MCF 10A (cell line): ENCODE measurements at regions not wholly inside any gene's neighbourhood (a gene's known extent, or its start where the extent isn't known, plus 50 kb on each side); places are given as distances from the start of the nearest gene placed in this dataset.

Source experiments
- BruUV-seq: library from RNA; stranded (reverse); fragments of 400-500 nt; replicated peaks from 2 replicates; lab custom pipeline; 2021; lab: Mats Ljungman, UMichigan
- CTCF ChIA-PET: fragments of 300-600 bp; sonication (Branson Sonifier 250); formaldehyde crosslinking; extraction: SDS; loops from one replicate; lab custom pipeline; 2021; ENCODE audit warnings: antibody characterized with exemption, inconsistent platforms; lab: Yijun Ruan, JAX
- POLR2A ChIA-PET: fragments of 300-600, 350-650 bp; sonication (Branson Sonifier 250); formaldehyde crosslinking; extraction: SDS; loops from one replicate; lab custom pipeline; 2020; ENCODE audit warnings: antibody characterized with exemption, inconsistent platforms; lab: Yijun Ruan, JAX
- DNase-seq: peaks from one replicate; pipeline ENCODE4 v3.0.0-alpha.2; 2018; ENCODE audit not compliant: unreplicated experiment
- H3K27ac Mint-ChIP-seq: one replicate; pipeline ENCODE4 v1.8.0; 2022; ENCODE audit warnings: mild to moderate bottlenecking, low read depth, mixed read lengths; ENCODE audit not compliant: unreplicated experiment
- H3K27me3 Mint-ChIP-seq: one replicate; pipeline ENCODE4 v1.8.0; 2022; ENCODE audit warnings: mixed read lengths; ENCODE audit not compliant: insufficient read depth, unreplicated experiment
- H3K36me3 Mint-ChIP-seq: one replicate; pipeline ENCODE4 v1.8.0; 2022; ENCODE audit warnings: mild to moderate bottlenecking, moderate library complexity, mixed read lengths; ENCODE audit not compliant: insufficient read depth, unreplicated experiment
- H3K4me1 Mint-ChIP-seq: one replicate; pipeline ENCODE4 v1.8.0; 2022; ENCODE audit warnings: mixed read lengths; ENCODE audit not compliant: insufficient read depth, unreplicated experiment
- H3K4me3 Mint-ChIP-seq: one replicate; pipeline ENCODE4 v1.8.0; 2022; ENCODE audit warnings: mild to moderate bottlenecking, moderate library complexity, mixed read lengths; ENCODE audit not compliant: unreplicated experiment
- H3K9me3 Mint-ChIP-seq: one replicate; pipeline ENCODE4 v1.8.0; 2022; ENCODE audit warnings: mixed read lengths; ENCODE audit not compliant: unreplicated experiment
- CTCF ChIP-seq: fragments of 200-600 bp; IDR thresholded peaks from one replicate; pipeline ENCODE4 v1.8.0; 2022; ENCODE audit warnings: antibody characterized with exemption, mild to moderate bottlenecking; ENCODE audit not compliant: unreplicated experiment
- intact Hi-C: fragments of 100-400 bp; cut with micrococcal nuclease; formaldehyde crosslinking; loops from 2 replicates; pipeline ENCODE4 v1.14.1; 2022

- Mint-ChIP-seq H3K4me1 (no peaks in the 10 kb centered on the region), H3K4me3 (no peak overlapping the region), H3K27me3 (peaks cover 68% of the 10 kb centered on the region), H3K36me3 (no peaks in the 10 kb centered on the region), H3K27ac (no peak overlapping the region), H3K9me3 (no peaks in the 10 kb centered on the region)
- POLR2A ChIA-PET, result no interaction called here
- intact Hi-C loops, result no loop called here
- TF ChIP-seq CTCF, result no peak
- no TSS peak for BruUV-seq
- CTCF ChIA-PET, result interaction anchor here (0.6 kb wide), 2 partner anchors 473 to 969 kb away, joined by 3 read pairs; no protein-coding TSS in a partner anchor
- DNase-seq, result no peak
These were observed 87.9 kb upstream of the B3GAT2 start for GRCh38 chr6:71044753-71045152.

GRCh38 chr6:71045296-71045695 is 88.4 kb upstream of the B3GAT2 start:
- ChIA-PET POLR2A (no interaction called here), CTCF (interaction anchor here (0.6 to 0.7 kb wide), 3 partner anchors 474 to 968 kb away, joined by 3 to 4 read pairs (median 3); no protein-coding TSS in a partner anchor)
- no peaks in the 10 kb centered on the region for H3K4me1 Mint-ChIP-seq
- H3K27me3 Mint-ChIP-seq, result peaks cover 62% of the 10 kb centered on the region
- TF ChIP-seq CTCF, result no peak
- H3K27ac Mint-ChIP-seq, result no peak overlapping the region
- H3K9me3 Mint-ChIP-seq, result no peaks in the 10 kb centered on the region
- no peak overlapping the region for H3K4me3 Mint-ChIP-seq
- no TSS peak for BruUV-seq
- no peak for DNase-seq
- intact Hi-C loops, result no loop called here
- no peaks in the 10 kb centered on the region for H3K36me3 Mint-ChIP-seq

GRCh38 chr6:71047417-71047816 is 90.6 kb upstream of the B3GAT2 start:
- TF ChIP-seq CTCF, result no peak
- Mint-ChIP-seq H3K4me1 (no peaks in the 10 kb centered on the region), H3K9me3 (no peaks in the 10 kb centered on the region), H3K27ac (no peak overlapping the region), H3K27me3 (peaks cover 47% of the 10 kb centered on the region), H3K4me3 (no peak overlapping the region), H3K36me3 (no peaks in the 10 kb centered on the region)
- no peak for DNase-seq
- BruUV-seq, result no TSS peak
- intact Hi-C loops, result no loop called here
- ChIA-PET POLR2A (no interaction called here), CTCF (interaction anchor here (0.6 kb wide), 1 partner anchor 827 kb away, joined by 3 read pairs; no protein-coding TSS in a partner anchor)

- Mint-ChIP-seq H3K4me3 (no peak overlapping the region), H3K4me1 (no peaks in the 10 kb centered on the region), H3K36me3 (no peaks in the 10 kb centered on the region), H3K9me3 (no peaks in the 10 kb centered on the region), H3K27ac (no peak overlapping the region), H3K27me3 (peaks cover 47% of the 10 kb centered on the region)
- DNase-seq, result no peak
- no TSS peak for BruUV-seq
- no peak for TF ChIP-seq CTCF
- intact Hi-C loops, result no loop called here
- ChIA-PET CTCF (no interaction called here), POLR2A (no interaction called here)
These were observed 91.7 kb upstream of the B3GAT2 start for GRCh38 chr6:71048320-71049164.
